Colonic mucosa (tissue), 4 donors: ENCODE measurements at regions not wholly inside any gene's neighbourhood (a gene's known extent, or its start where the extent isn't known, plus 50 kb on each side); places are given as distances from the start of the nearest gene placed in this dataset.

Experiments used
- DNase-seq: peaks from one replicate; pipeline ENCODE4 v3.0.0-alpha.2; 2020
- H3K27ac ChIP-seq: fragments of 200-600 bp; one replicate; pipeline ENCODE4 v1.8.0; 2021
- H3K27me3 ChIP-seq: fragments of 200-600 bp; one replicate; pipeline ENCODE4 v1.8.0; 2021
- H3K36me3 ChIP-seq: fragments of 200-600 bp; one replicate; pipeline ENCODE4 v1.8.0; 2021
- H3K4me1 ChIP-seq: fragments of 200-600 bp; one replicate; pipeline ENCODE4 v1.8.0; 2021; ENCODE audit warnings: mild to moderate bottlenecking
- H3K4me3 ChIP-seq: fragments of 200-600 bp; one replicate; pipeline ENCODE4 v1.8.0; 2021
- H3K9ac ChIP-seq, 2 donors: one replicate each; pipeline ENCODE4 v1.7.0; 2013; ENCODE audit warnings: control low read depth in 2 of 2, low read depth in 2 of 2, low read length in 2 of 2
- H3K9me3 ChIP-seq: fragments of 200-600 bp; one replicate; pipeline ENCODE4 v1.8.0; 2021
- CTCF ChIP-seq: fragments of 200-600 bp; IDR thresholded peaks from one replicate; pipeline ENCODE4 v1.8.0; 2022; ENCODE audit warnings: antibody characterized with exemption, mild to moderate bottlenecking
- intact Hi-C: fragments of 100-400 bp; cut with DNase I; formaldehyde crosslinking; loops from one replicate; pipeline ENCODE4 v1.14.1; 2022
- donor health status: healthy.
- donor health status: DM: no; HTN: no; CAD: no.
- donor health status: DM: no; HTN: no; CAD: no.

- intact Hi-C loops, result no loop called here
- no peak for DNase-seq
- Histone ChIP-seq H3K27ac (no peak overlapping the region), H3K27me3 (no peaks in the 10 kb centered on the region), H3K36me3 (no peaks in the 10 kb centered on the region), H3K4me1 (no peaks in the 10 kb centered on the region), H3K9me3 (no peaks in the 10 kb centered on the region), H3K4me3 (no peak overlapping the region), H3K9ac (no peak overlapping the region)
- no peak for TF ChIP-seq CTCF
These were observed 230.3 kb upstream of the BOD1L1 start for GRCh38 chr4:13857800-13858199.

- Histone ChIP-seq H3K9me3 (no peaks in the 10 kb centered on the region), H3K9ac (no peak overlapping the region), H3K36me3 (no peaks in the 10 kb centered on the region), H3K4me3 (no peak overlapping the region), H3K27ac (no peak overlapping the region), H3K4me1 (no peaks in the 10 kb centered on the region), H3K27me3 (no peaks in the 10 kb centered on the region)
- no peak for DNase-seq
- TF ChIP-seq CTCF, result no peak
- intact Hi-C loops, result no loop called here
These were observed 231.9 kb upstream of the BOD1L1 start for GRCh38 chr4:13859423-13859822.

- Histone ChIP-seq H3K27ac (no peak overlapping the region), H3K4me1 (no peaks in the 10 kb centered on the region), H3K9ac (no peak overlapping the region), H3K36me3 (no peaks in the 10 kb centered on the region), H3K27me3 (no peaks in the 10 kb centered on the region), H3K9me3 (no peaks in the 10 kb centered on the region), H3K4me3 (no peak overlapping the region)
- intact Hi-C loops, result no loop called here
- no peak for TF ChIP-seq CTCF
- no peak for DNase-seq
These were observed 232.6 kb upstream of the BOD1L1 start for GRCh38 chr4:13860126-13860525.

- Histone ChIP-seq H3K27ac (no peak overlapping the region), H3K4me3 (no peak overlapping the region), H3K9me3 (no peaks in the 10 kb centered on the region), H3K27me3 (no peaks in the 10 kb centered on the region), H3K9ac (no peak overlapping the region), H3K4me1 (no peaks in the 10 kb centered on the region), H3K36me3 (no peaks in the 10 kb centered on the region)
- no peak for TF ChIP-seq CTCF
- intact Hi-C loops, result no loop called here
- no peak for DNase-seq
These were observed 238.5 kb upstream of the BOD1L1 start for GRCh38 chr4:13865871-13866669.

GRCh38 chr4:13866881-13867280 is 239.4 kb upstream of the BOD1L1 start:
- Histone ChIP-seq H3K4me1 (no peaks in the 10 kb centered on the region), H3K27ac (no peak overlapping the region), H3K27me3 (no peaks in the 10 kb centered on the region), H3K9ac (no peak overlapping the region), H3K9me3 (no peaks in the 10 kb centered on the region), H3K4me3 (no peak overlapping the region), H3K36me3 (no peaks in the 10 kb centered on the region)
- TF ChIP-seq CTCF, result no peak
- DNase-seq, result no peak
- intact Hi-C loops, result no loop called here
